Trophoblast cell (in vitro differentiated cells and primary cell): ENCODE measurements at regions not wholly inside any gene's neighbourhood (a gene's known extent, or its start where the extent isn't known, plus 50 kb on each side); places are given as distances from the start of the nearest gene placed in this dataset.

Experiments
- DNase-seq, 2 donors: peaks; one replicate each; pipeline ENCODE4 v3.0.0-alpha.2; 2016
- H2AFZ ChIP-seq: 2 replicates; pipeline ENCODE4 v1.6.1; 2013; ENCODE audit warnings: low read length, moderate library complexity, mild to moderate bottlenecking; ENCODE audit not compliant: insufficient read depth, poor library complexity
- H2AK5ac ChIP-seq: 2 replicates; pipeline ENCODE4 v1.6.1; 2013; ENCODE audit warnings: mild to moderate bottlenecking, low read length
- H2BK120ac ChIP-seq: 2 replicates; pipeline ENCODE4 v1.6.1; 2013; ENCODE audit warnings: low read length, mild to moderate bottlenecking, moderate library complexity; ENCODE audit not compliant: insufficient read depth, poor library complexity
- H2BK12ac ChIP-seq: 2 replicates; pipeline ENCODE4 v1.6.1; 2013; ENCODE audit warnings: mild to moderate bottlenecking, low read length, moderate library complexity
- H2BK5ac ChIP-seq: 2 replicates; pipeline ENCODE4 v1.6.1; 2013; ENCODE audit warnings: low read length, low read depth, moderate library complexity, mild to moderate bottlenecking; ENCODE audit not compliant: poor library complexity
- H3K14ac ChIP-seq: 2 replicates; pipeline ENCODE4 v1.6.1; 2013; ENCODE audit warnings: mild to moderate bottlenecking, low read length
- H3K18ac ChIP-seq: 2 replicates; pipeline ENCODE4 v1.6.1; 2013; ENCODE audit warnings: mild to moderate bottlenecking, low read length
- H3K23ac ChIP-seq: 2 replicates; pipeline ENCODE4 v1.6.1; 2013; ENCODE audit warnings: low read length
- H3K27ac ChIP-seq: 2 replicates; pipeline ENCODE4 v1.5.1; 2013; ENCODE audit warnings: low read depth, mild to moderate bottlenecking, inconsistent platforms, low read length, moderate library complexity
- H3K27me3 ChIP-seq: 2 replicates; pipeline ENCODE4 v1.6.1; 2013; ENCODE audit warnings: inconsistent platforms, mild to moderate bottlenecking, low read length, moderate library complexity; ENCODE audit not compliant: insufficient read depth
- H3K36me3 ChIP-seq, 2 experiments: 1 replicate in 1 of 2; 2 replicates in 1 of 2; pipeline ENCODE4 v1.6.1; 2013; ENCODE audit warnings: low read length in 2 of 2, mild to moderate bottlenecking in 2 of 2, moderate library complexity in 1 of 2; ENCODE audit not compliant: insufficient read depth in 2 of 2, control insufficient read depth in 1 of 2
- H3K4ac ChIP-seq: 2 replicates; pipeline ENCODE4 v1.6.1; 2013; ENCODE audit warnings: low read depth, mild to moderate bottlenecking, low read length, moderate library complexity
- H3K4me1 ChIP-seq, 2 experiments: 1 replicate in 1 of 2; 2 replicates in 1 of 2; pipeline ENCODE4 v1.6.1; 2013; ENCODE audit warnings: low read length in 2 of 2, mild to moderate bottlenecking in 2 of 2, moderate library complexity in 1 of 2; ENCODE audit not compliant: insufficient read depth in 2 of 2, control insufficient read depth in 1 of 2
- H3K4me2 ChIP-seq: 2 replicates; pipeline ENCODE4 v1.6.1; 2013; ENCODE audit warnings: inconsistent platforms, mild to moderate bottlenecking, low read length, moderate library complexity
- H3K4me3 ChIP-seq: 2 replicates; pipeline ENCODE4 v1.5.1; 2013; ENCODE audit warnings: mild to moderate bottlenecking, low read depth, low read length, inconsistent platforms
- H3K79me1 ChIP-seq: one replicate; pipeline ENCODE4 v1.6.1; 2013; ENCODE audit warnings: low read length
- H3K79me2 ChIP-seq: 2 replicates; pipeline ENCODE4 v1.6.1; 2013; ENCODE audit warnings: low read length, mild to moderate bottlenecking; ENCODE audit not compliant: control insufficient read depth, insufficient read depth, poor library complexity
- H3K9ac ChIP-seq: 2 replicates; pipeline ENCODE4 v1.6.1; 2013; ENCODE audit warnings: mild to moderate bottlenecking, low read length
- H3K9me3 ChIP-seq: 2 replicates; pipeline ENCODE4 v1.6.1; 2013; ENCODE audit warnings: low read depth, mild to moderate bottlenecking, control low read depth, inconsistent platforms, low read length; ENCODE audit not compliant: insufficient read depth
- H4K12ac ChIP-seq: 2 replicates; pipeline ENCODE4 v1.6.1; 2013; ENCODE audit warnings: low read depth, mild to moderate bottlenecking, low read length, moderate library complexity
- H4K8ac ChIP-seq: 2 replicates; pipeline ENCODE4 v1.6.1; 2013; ENCODE audit warnings: low read depth, mild to moderate bottlenecking, low read length, moderate library complexity
- H4K91ac ChIP-seq: one replicate; pipeline ENCODE4 v1.6.1; 2013; ENCODE audit warnings: low read depth, mild to moderate bottlenecking, low read length, moderate library complexity
- WGBS: extraction: QIAGEN DNeasy Blood & Tissue Kit; methylation state at CpG from one replicate; pipeline ENCODE4 v1.1.7; 2013; ENCODE audit warnings: missing lambda C conversion rate; ENCODE audit not compliant: insufficient read length, insufficient coverage; ENCODE audit errors: extremely low coverage; 5-methylcytosine and 5-hydroxymethylcytosine counted together

- Histone ChIP-seq H3K4me3 (no peak overlapping the region), H3K9ac (no peak overlapping the region), H3K36me3 (no peaks in the 10 kb centered on the region), H2BK120ac (no peak overlapping the region), H3K79me2 (no peaks in the 10 kb centered on the region), H4K91ac (no peak overlapping the region), H3K9me3 (no peaks in the 10 kb centered on the region), H2AK5ac (no peak overlapping the region), H3K27ac (no peak overlapping the region), H3K4me1 (no peaks in the 10 kb centered on the region), H3K79me1 (no peaks in the 10 kb centered on the region), H4K8ac (no peak overlapping the region), H2BK5ac (no peak overlapping the region), H3K4ac (no peak overlapping the region), H2BK12ac (no peak overlapping the region), H3K4me2 (no peak overlapping the region), H2AFZ (no peak overlapping the region), H4K12ac (no peak overlapping the region), H3K27me3 (no peaks in the 10 kb centered on the region), H3K18ac (no peak overlapping the region), H3K23ac (no peak overlapping the region), H3K14ac (no peak overlapping the region)
- DNase-seq: no peak
- WGBS: no CpG with 5 or more reads among the region's 1 CpG
Measured at GRCh38 chr2:19656011-19656410, 245.8 kb downstream of the TTC32 start.

- no peak overlapping the region for H3K14ac ChIP-seq
- no peak overlapping the region for H3K9ac ChIP-seq
- no peaks in the 10 kb centered on the region for H3K79me1 ChIP-seq
- no peak overlapping the region for H3K23ac ChIP-seq
- H3K79me2 ChIP-seq: no peaks in the 10 kb centered on the region
- no peak for DNase-seq
- H4K8ac ChIP-seq: no peak overlapping the region
- H3K4me2 ChIP-seq: no peak overlapping the region
- no peak overlapping the region for H2BK12ac ChIP-seq
- H2AFZ ChIP-seq: no peak overlapping the region
- no peak overlapping the region for H3K4ac ChIP-seq
- no CpG with 5 or more reads among the region's 9 CpGs for WGBS
- H3K18ac ChIP-seq: no peak overlapping the region
- H3K9me3 ChIP-seq: no peaks in the 10 kb centered on the region
- no peak overlapping the region for H2BK5ac ChIP-seq
- no peaks in the 10 kb centered on the region for H3K27me3 ChIP-seq
- H3K4me3 ChIP-seq: no peak overlapping the region
- no peak overlapping the region for H4K12ac ChIP-seq
- H3K36me3 ChIP-seq: no peaks in the 10 kb centered on the region
- no peak overlapping the region for H2BK120ac ChIP-seq
- no peaks in the 10 kb centered on the region for H3K4me1 ChIP-seq
- H3K27ac ChIP-seq: no peak overlapping the region
- no peak overlapping the region for H4K91ac ChIP-seq
- H2AK5ac ChIP-seq: no peak overlapping the region
Measured at GRCh38 chr2:19654310-19655090, 247.3 kb downstream of the TTC32 start.

GRCh38 chr2:19653509-19653908, 248.3 kb downstream of the TTC32 start:
- Histone ChIP-seq H2BK12ac (no peak overlapping the region), H2BK120ac (no peak overlapping the region), H4K12ac (no peak overlapping the region), H3K27ac (no peak overlapping the region), H3K79me1 (no peaks in the 10 kb centered on the region), H3K4me2 (no peak overlapping the region), H3K36me3 (no peaks in the 10 kb centered on the region), H3K4me1 (no peaks in the 10 kb centered on the region), H4K91ac (no peak overlapping the region), H3K23ac (no peak overlapping the region), H3K79me2 (no peaks in the 10 kb centered on the region), H3K14ac (no peak overlapping the region), H3K27me3 (no peaks in the 10 kb centered on the region), H4K8ac (no peak overlapping the region), H3K4ac (no peak overlapping the region), H3K9ac (no peak overlapping the region), H3K9me3 (no peaks in the 10 kb centered on the region), H2AK5ac (no peak overlapping the region), H2BK5ac (no peak overlapping the region), H2AFZ (no peak overlapping the region), H3K4me3 (no peak overlapping the region), H3K18ac (no peak overlapping the region)
- DNase-seq: no peak
- no CpG with 5 or more reads among the region's 10 CpGs for WGBS

GRCh38 chr2:19652811-19653210, 249.0 kb downstream of the TTC32 start:
- H3K9ac ChIP-seq: no peak overlapping the region
- no CpG with 5 or more reads among the region's 1 CpG for WGBS
- no peak overlapping the region for H2BK12ac ChIP-seq
- H3K9me3 ChIP-seq: no peaks in the 10 kb centered on the region
- H2BK5ac ChIP-seq: no peak overlapping the region
- no peaks in the 10 kb centered on the region for H3K27me3 ChIP-seq
- H3K27ac ChIP-seq: no peak overlapping the region
- no peak for DNase-seq
- H3K18ac ChIP-seq: no peak overlapping the region
- H3K23ac ChIP-seq: no peak overlapping the region
- H2AFZ ChIP-seq: no peak overlapping the region
- H2BK120ac ChIP-seq: no peak overlapping the region
- H3K79me1 ChIP-seq: no peaks in the 10 kb centered on the region
- no peak overlapping the region for H3K14ac ChIP-seq
- no peak overlapping the region for H4K8ac ChIP-seq
- no peak overlapping the region for H3K4me3 ChIP-seq
- H4K12ac ChIP-seq: no peak overlapping the region
- H3K4me1 ChIP-seq: no peaks in the 10 kb centered on the region
- no peak overlapping the region for H2AK5ac ChIP-seq
- H3K4ac ChIP-seq: no peak overlapping the region
- no peak overlapping the region for H4K91ac ChIP-seq
- no peaks in the 10 kb centered on the region for H3K36me3 ChIP-seq
- H3K79me2 ChIP-seq: no peaks in the 10 kb centered on the region
- no peak overlapping the region for H3K4me2 ChIP-seq
